ENCODE measurements at regions not wholly inside any gene's neighbourhood (a gene's known extent, or its start where the extent isn't known, plus 50 kb on each side); places are given as distances from the start of the nearest gene placed in this dataset.

- TF ChIP-seq CTCF (IDR thresholded peaks at IDR 0.05) (no peak), POLR2A (IDR thresholded peaks at IDR 0.05) (no peak)
Observed at GRCh38 chr18:61282926-61283325, 50.3 kb upstream of the CDH20 start.

All from Peyer's patch (tissue), 4 donors.